ENCODE measurements at regions not wholly inside any gene's neighbourhood (a gene's known extent, or its start where the extent isn't known, plus 50 kb on each side); places are given as distances from the start of the nearest gene placed in this dataset.

DNA sequence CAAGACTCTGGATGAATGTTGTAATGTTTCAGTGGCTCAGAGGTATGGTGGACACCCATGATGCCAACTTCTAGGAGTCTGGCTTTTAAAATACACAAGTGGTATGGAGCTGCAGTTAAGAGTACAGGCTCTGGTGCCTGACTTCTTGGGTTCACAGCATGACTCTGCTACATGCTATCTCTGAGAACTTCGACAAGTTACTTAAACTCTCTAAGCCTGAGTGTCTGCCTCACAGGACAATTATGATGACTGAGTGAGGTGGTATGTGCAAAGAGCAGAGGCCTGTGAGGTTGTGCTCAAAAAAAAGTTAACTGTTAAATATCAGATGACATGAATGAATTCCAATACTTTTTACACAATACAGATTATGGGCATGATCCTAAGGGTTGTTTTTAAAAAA, 90.9 kb upstream of the SRD5A3 start:
- WGBS, 2 donors = 64 to 75% methylated on average over 1 of the region's 1 CpG
- H3K27ac ChIP-seq = no peak overlapping the region
- no peak for TF ChIP-seq POLR2A (IDR thresholded peaks at IDR 0.05)
- TF ChIP-seq, protein P1, sequence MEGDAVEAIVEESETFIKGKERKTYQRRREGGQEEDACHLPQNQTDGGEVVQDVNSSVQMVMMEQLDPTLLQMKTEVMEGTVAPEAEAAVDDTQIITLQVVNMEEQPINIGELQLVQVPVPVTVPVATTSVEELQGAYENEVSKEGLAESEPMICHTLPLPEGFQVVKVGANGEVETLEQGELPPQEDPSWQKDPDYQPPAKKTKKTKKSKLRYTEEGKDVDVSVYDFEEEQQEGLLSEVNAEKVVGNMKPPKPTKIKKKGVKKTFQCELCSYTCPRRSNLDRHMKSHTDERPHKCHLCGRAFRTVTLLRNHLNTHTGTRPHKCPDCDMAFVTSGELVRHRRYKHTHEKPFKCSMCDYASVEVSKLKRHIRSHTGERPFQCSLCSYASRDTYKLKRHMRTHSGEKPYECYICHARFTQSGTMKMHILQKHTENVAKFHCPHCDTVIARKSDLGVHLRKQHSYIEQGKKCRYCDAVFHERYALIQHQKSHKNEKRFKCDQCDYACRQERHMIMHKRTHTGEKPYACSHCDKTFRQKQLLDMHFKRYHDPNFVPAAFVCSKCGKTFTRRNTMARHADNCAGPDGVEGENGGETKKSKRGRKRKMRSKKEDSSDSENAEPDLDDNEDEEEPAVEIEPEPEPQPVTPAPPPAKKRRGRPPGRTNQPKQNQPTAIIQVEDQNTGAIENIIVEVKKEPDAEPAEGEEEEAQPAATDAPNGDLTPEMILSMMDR (IDR thresholded peaks at IDR 0.05) = no peak
- H3K4me3 ChIP-seq = no peak overlapping the region
- no peak for DNase-seq
- no peaks in the 10 kb centered on the region for H3K9me3 ChIP-seq
- intact Hi-C loops (cut with DNase I; ENCODE audit: low total_unique reads) = no loop called here
- no peaks in the 10 kb centered on the region for H3K36me3 ChIP-seq (ENCODE audit: low read depth, missing control alignments)
- no peaks in the 10 kb centered on the region for H3K4me1 ChIP-seq
- H3K27me3 ChIP-seq = no peaks in the 10 kb centered on the region

DNA sequence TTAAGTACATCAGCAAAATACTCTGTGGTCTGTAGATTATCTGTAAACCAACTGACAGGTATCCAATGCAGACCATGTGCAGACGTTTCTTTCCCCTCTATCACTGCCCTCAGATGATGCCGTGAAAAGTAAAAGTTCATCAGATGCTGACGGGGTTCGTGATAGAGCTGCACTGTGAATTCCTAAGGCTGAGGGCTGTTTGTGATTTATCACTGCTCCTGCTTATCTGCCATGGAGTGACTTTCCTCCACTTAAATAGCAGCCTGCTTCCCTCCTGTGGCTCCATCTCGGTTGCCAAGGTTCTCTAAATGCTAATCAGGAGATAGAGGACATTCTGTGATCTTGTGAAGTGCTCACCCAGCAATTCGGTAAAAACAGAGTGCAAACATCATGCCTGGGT, 89.3 kb upstream of the SRD5A3 start:
- Histone ChIP-seq H3K4me3 (no peak overlapping the region), H3K27ac (no peak overlapping the region), H3K4me1 (no peaks in the 10 kb centered on the region), H3K36me3 (ENCODE audit: low read depth, missing control alignments) (no peaks in the 10 kb centered on the region), H3K27me3 (peaks cover 2% of the 10 kb centered on the region), H3K9me3 (no peaks in the 10 kb centered on the region)
- TF ChIP-seq POLR2A (IDR thresholded peaks at IDR 0.05) = no peak
- TF ChIP-seq, protein P1 (IDR thresholded peaks at IDR 0.05) = no peak
- intact Hi-C loops (cut with DNase I; ENCODE audit: low total_unique reads) = no loop called here
- DNase-seq = no peak
- 27 to 53% methylated on average over 6 of the region's 6 CpGs for WGBS, 2 donors

DNA sequence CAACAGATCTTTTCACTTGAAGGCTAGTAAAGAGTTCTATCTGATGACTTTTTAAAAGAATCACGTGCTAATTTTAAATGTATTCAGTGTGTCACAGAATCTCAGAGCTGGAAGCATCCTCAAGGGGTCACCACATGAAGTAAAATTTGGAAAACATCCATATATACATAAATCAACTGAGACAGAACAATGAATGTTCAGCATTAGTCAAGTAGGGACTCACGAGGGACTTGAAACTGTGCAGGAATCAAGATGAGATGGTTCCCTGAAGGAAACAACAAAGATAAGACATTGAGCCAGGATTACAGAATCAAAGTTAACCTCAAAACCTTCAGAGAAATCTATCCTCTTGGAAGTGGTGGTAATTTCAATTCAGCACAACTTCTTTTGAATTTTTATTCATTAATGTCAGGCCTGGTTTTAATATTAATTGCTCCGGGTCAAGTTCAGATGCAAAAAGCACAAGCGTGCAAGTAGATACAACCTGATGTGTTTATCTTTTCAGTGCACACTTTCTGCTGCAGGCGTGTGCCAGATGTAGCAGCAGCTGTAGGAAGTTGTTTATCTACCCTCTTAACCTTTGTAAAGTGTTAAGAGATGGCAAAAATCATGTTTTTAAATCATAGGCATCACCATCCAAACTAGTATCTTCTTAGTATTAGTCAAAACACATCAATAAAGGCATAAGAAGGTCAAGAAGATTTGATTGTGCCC, 87.7 kb upstream of the SRD5A3 start:
- DNase-seq = no peak

DNA sequence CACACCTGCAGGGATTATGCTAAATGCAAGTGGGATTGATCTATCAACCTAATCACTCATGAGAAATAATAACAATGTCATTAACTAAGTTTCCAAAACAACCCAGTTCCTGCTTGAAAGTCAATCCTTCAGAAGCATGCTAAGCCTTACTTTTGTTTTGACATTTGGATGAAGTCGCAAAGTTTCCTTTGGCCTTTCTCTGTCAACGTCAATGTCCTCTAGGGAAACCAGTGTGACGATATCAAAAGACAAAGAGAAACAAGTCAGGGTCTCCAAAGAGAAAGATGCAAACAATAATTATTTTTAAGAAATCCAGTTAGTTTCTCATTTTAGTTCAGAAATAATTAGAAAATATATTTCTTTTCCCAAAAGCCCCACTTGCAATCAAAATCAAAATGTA, 86.7 kb upstream of the SRD5A3 start:
- Histone ChIP-seq H3K36me3 (ENCODE audit: low read depth, missing control alignments) (no peaks in the 10 kb centered on the region), H3K4me1 (no peaks in the 10 kb centered on the region), H3K4me3 (no peak overlapping the region), H3K9me3 (no peaks in the 10 kb centered on the region), H3K27ac (no peak overlapping the region), H3K27me3 (peaks cover 2% of the 10 kb centered on the region)
- intact Hi-C loops (cut with DNase I; ENCODE audit: low total_unique reads) = no loop called here
- 83 to 87% methylated on average over 3 of the region's 3 CpGs for WGBS, 2 donors
- no peak for DNase-seq
- TF ChIP-seq, protein P1 (IDR thresholded peaks at IDR 0.05) = no peak

More for the DNA sequence above, 87.7 kb upstream of the SRD5A3 start:
- H3K4me1 ChIP-seq = no peaks in the 10 kb centered on the region
- no peak for TF ChIP-seq POLR2A (IDR thresholded peaks at IDR 0.05)
- TF ChIP-seq, protein P1 (IDR thresholded peaks at IDR 0.05) = no peak
- no peaks in the 10 kb centered on the region for H3K9me3 ChIP-seq
- H3K36me3 ChIP-seq (ENCODE audit: low read depth, missing control alignments) = no peaks in the 10 kb centered on the region
- intact Hi-C loops (cut with DNase I; ENCODE audit: low total_unique reads) = no loop called here
- H3K27me3 ChIP-seq = peaks cover 2% of the 10 kb centered on the region
- WGBS, 2 donors = 67 to 71% methylated on average over 5 of the region's 5 CpGs
- no peak overlapping the region for H3K27ac ChIP-seq
- no peak overlapping the region for H3K4me3 ChIP-seq

DNA sequence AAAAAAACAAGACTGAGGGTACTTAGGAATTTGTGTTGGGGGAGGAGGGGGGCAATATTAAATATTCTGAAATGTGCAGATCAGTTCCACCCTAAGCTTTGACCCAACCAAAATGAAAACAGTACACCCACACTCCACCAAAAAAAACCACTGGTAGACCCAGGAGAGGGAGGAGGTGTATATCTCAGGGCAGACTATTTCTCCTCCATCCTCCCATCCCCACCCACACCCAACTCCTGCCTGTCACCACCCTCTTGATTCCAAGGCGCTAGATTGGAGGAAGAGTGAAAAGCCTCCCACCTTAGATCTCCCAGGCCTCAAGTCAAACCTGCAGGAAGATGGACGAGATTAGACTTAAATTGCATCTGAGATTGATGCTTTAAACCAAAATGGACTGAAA, 76.6 kb upstream of the SRD5A3 start:
- intact Hi-C loops (cut with DNase I; ENCODE audit: low total_unique reads) = no loop called here
- no peaks in the 10 kb centered on the region for H3K4me1 ChIP-seq
- no peak overlapping the region for H3K4me3 ChIP-seq
- H3K27me3 ChIP-seq = no peaks in the 10 kb centered on the region
- TF ChIP-seq, protein P1 (IDR thresholded peaks at IDR 0.05) = no peak
- TF ChIP-seq POLR2A (IDR thresholded peaks at IDR 0.05) = no peak
- DNase-seq = no peak
- H3K9me3 ChIP-seq = no peaks in the 10 kb centered on the region
- H3K36me3 ChIP-seq (ENCODE audit: low read depth, missing control alignments) = no peaks in the 10 kb centered on the region
- 76 to 82% methylated on average over 2 of the region's 2 CpGs for WGBS, 2 donors
- H3K27ac ChIP-seq = no peak overlapping the region
